ENCODE measurements at regions not wholly inside any gene's neighbourhood (a gene's known extent, or its start where the extent isn't known, plus 50 kb on each side); places are given as distances from the start of the nearest gene placed in this dataset.
A peak's percentile ranks its signal among the peaks of the same experiment; 100 is the strongest.

DNA sequence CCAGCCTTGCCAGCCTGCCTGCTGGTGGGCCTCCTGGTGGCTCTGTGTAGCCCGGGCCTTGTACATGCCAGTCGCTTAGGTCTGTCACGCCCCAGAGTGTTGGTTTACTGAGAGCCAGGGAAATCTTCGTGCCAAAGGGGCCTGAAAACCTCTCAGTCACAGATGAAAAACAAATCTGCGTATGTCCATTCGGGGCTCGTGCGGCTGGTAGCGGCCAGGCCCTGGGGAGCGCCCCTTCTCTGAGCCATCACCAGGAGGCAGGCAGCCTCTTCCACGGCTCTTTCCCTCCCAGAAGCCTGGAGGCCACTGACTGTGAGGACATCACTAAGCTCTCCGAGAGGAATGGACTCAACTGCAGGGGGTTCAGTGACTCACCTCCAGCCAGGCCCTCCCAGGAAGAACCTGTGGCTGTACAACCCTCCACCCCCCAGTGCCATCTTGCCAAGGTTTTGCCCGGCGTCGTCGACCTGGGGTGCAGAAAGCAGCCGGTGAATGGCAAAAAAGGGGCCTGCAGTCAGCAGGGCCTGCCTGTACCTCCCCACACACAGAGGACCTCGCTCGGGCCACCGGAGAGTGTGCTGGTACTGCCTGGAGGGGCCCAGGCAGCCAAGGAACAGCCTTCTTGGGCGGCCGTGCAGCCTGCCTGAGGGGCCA, 162.2 kb downstream of the BCOR start:
- Histone ChIP-seq H3K9ac (ENCODE audit: low read depth, low read length) (no peak overlapping the region), H3K9me3 (ENCODE audit: control insufficient read depth, insufficient read depth, low read length) (no peaks in the 10 kb centered on the region), H3K4me3 (ENCODE audit: low read depth, low read length) (no peak overlapping the region), H3K4me1 (ENCODE audit: control insufficient read depth, insufficient read depth, low read length) (no peaks in the 10 kb centered on the region; the same call in 1 of the 2 replicates), H3K36me3 (ENCODE audit: control insufficient read depth, insufficient read depth, low read length) (no peaks in the 10 kb centered on the region), H3K27me3 (ENCODE audit: control insufficient read depth, insufficient read depth, low read length) (no peaks in the 10 kb centered on the region), H3K27ac (ENCODE audit: low read depth, low read length) (no peak overlapping the region)

DNA sequence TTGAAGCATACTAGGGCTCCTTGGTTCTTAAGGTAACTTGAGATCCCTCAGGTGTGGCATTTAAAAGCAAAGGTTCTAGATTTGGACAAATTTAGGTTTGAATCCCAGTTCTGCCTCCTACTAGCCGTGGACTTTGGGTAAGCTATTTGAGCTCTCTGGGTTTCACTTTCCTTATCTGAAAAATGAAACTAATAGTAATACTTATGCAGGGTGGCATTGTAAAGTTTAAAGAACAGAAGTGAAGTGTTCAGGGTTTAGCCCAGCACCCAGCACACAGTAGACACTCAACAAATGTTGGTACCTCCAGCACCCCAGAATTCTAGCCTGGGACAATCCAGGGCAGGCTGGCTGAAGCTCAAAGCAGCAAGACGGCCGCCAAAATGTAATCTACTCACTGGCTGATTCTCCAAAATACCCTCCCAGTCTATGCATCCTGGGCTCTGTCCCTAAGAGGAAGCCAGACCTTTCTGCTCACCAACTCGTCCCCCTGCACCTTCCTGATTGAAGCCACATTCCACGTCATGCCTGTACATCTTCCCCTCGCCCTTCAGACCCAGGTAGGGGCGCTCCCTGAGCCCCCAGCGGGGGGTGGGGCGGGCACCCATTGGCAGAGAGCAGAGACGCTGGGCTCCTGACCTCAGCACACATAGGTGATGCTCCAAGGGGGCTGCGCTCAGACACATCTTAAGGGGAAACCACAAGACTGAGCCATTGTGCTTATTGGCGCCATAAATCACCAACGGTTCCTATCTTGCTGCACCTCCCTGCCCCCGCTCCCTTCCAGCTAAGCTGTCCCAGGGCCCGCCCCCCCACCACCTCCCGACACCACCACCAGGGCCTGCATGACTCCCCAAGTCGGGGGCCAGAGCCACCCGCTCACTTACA, 160.6 kb downstream of the BCOR start:
- H3K36me3 ChIP-seq (ENCODE audit: control insufficient read depth, insufficient read depth, low read length) = no peaks in the 10 kb centered on the region
- H3K4me1 ChIP-seq (ENCODE audit: control insufficient read depth, insufficient read depth, low read length) = peaks cover 4% of the 10 kb centered on the region
- no peak overlapping the region for H3K4me3 ChIP-seq (ENCODE audit: low read depth, low read length)
- H3K27ac ChIP-seq (ENCODE audit: low read depth, low read length) = no peak overlapping the region
- H3K27me3 ChIP-seq (ENCODE audit: control insufficient read depth, insufficient read depth, low read length) = no peaks in the 10 kb centered on the region
- H3K9ac ChIP-seq (ENCODE audit: low read depth, low read length) = no peak overlapping the region
- H3K9me3 ChIP-seq (ENCODE audit: control insufficient read depth, insufficient read depth, low read length) = no peaks in the 10 kb centered on the region

DNA sequence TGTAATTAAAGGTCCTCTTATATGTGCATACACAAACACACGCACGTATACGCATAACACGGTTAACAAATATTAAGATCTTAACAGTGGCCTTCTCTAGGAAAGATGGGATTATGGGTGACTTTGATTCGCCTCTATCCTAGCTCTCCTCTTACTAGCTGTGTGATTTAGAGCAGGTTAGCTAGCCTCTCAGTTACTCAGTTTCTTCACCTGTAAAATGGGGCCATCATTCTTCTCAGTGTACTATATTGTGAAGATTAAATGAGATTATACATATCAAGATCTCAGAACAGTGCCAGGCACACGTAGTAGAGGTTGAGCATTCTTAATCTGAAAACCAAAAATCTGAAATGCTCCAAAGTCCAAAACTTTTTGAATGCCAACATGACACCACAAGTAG, 159.3 kb downstream of the BCOR start:
- Histone ChIP-seq H3K9ac (ENCODE audit: low read depth, low read length) (no peak overlapping the region), H3K27me3 (ENCODE audit: control insufficient read depth, insufficient read depth, low read length) (no peaks in the 10 kb centered on the region), H3K4me3 (ENCODE audit: low read depth, low read length) (no peak overlapping the region), H3K4me1 (ENCODE audit: control insufficient read depth, insufficient read depth, low read length) (peaks cover 4% of the 10 kb centered on the region), H3K36me3 (ENCODE audit: control insufficient read depth, insufficient read depth, low read length) (no peaks in the 10 kb centered on the region), H3K27ac (ENCODE audit: low read depth, low read length) (no peak overlapping the region), H3K9me3 (ENCODE audit: control insufficient read depth, insufficient read depth, low read length) (no peaks in the 10 kb centered on the region)

DNA sequence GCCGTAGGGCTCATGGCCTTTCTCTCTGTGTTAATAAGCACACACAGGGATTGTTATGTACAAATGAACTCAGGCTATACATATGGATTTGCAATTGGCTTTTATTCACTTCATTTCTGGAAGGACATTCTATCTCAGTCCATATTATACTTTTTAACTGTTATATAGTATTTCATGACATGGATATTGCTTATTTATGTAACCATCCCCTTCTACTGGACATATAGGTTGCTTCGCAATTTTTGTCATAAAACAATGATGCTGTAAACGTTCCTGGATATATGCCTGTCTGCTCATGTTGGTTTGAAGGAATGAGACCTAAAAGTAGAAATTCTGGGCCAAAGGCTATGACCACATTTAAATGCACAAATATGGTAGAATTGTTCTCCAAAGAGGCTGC, 158.1 kb downstream of the BCOR start:
- Histone ChIP-seq H3K9me3 (ENCODE audit: control insufficient read depth, insufficient read depth, low read length) (no peaks in the 10 kb centered on the region), H3K36me3 (ENCODE audit: control insufficient read depth, insufficient read depth, low read length) (no peaks in the 10 kb centered on the region), H3K4me1 (ENCODE audit: control insufficient read depth, insufficient read depth, low read length) (peaks cover 4% of the 10 kb centered on the region), H3K9ac (ENCODE audit: low read depth, low read length) (no peak overlapping the region), H3K27ac (ENCODE audit: low read depth, low read length) (no peak overlapping the region), H3K4me3 (ENCODE audit: low read depth, low read length) (no peak overlapping the region), H3K27me3 (ENCODE audit: control insufficient read depth, insufficient read depth, low read length) (no peaks in the 10 kb centered on the region)

DNA sequence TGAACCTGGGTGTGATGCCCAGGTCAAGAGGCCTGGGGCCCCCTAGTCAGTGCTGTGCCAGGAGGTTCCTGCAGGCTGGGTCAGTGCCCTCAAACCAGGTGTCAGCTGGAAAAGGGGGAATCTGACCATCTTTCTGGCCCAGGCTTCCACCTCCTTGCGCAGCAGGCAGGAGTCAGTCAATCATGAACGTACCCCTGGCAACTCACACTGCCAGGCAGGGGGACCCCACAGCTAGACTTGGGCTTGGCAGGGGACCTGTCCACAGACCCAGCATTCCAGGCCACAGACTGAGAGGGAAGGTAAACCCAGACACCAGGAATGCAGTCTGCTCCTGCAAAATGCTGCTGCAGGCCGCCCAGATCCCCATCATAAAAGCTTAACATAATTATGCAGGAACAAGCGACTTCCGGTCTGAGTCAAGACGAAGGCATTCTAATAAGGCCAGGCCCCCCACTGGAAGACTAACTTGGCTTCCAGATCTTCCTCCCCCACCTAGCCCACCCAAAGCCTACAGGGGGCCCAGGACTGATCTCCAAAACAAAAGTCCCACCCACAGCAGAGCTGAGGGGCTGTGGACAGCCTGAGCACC, 156.3 kb downstream of the BCOR start:
- no peak overlapping the region for H3K4me3 ChIP-seq (ENCODE audit: low read depth, low read length)
- H3K27me3 ChIP-seq (ENCODE audit: control insufficient read depth, insufficient read depth, low read length) = no peaks in the 10 kb centered on the region
- no peak overlapping the region for H3K9ac ChIP-seq (ENCODE audit: low read depth, low read length)
- peaks cover 4% of the 10 kb centered on the region; the same call in 1 of the 2 replicates for H3K4me1 ChIP-seq (ENCODE audit: control insufficient read depth, insufficient read depth, low read length)
- no peaks in the 10 kb centered on the region for H3K36me3 ChIP-seq (ENCODE audit: control insufficient read depth, insufficient read depth, low read length)
- H3K9me3 ChIP-seq (ENCODE audit: control insufficient read depth, insufficient read depth, low read length) = no peaks in the 10 kb centered on the region; the same call in 1 of the 2 replicates
- H3K27ac ChIP-seq (ENCODE audit: low read depth, low read length) = peak overlapping the region; percentile 75

DNA sequence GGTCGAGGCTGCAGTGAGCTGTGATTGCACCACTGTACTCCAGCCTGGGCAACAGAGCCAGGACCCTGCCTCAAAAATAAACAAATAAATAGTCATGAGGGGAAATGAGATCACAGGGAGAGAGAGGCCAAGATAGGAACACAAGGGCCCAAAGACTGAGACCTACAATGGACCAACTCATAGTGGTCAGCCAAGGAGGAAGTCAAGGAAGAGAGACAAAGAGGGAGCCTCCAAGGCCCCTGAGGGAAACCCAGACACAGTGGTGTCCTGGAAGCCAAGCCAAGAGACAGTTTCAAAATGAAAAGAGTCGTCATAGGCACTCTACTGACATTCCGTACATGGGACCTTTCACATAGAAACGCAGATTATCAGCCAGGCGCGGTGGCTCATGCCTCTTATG, 153.3 kb downstream of the BCOR start:
- H3K9ac ChIP-seq (ENCODE audit: low read depth, low read length) = no peak overlapping the region
- no peak overlapping the region for H3K4me3 ChIP-seq (ENCODE audit: low read depth, low read length)
- no peaks in the 10 kb centered on the region for H3K36me3 ChIP-seq (ENCODE audit: control insufficient read depth, insufficient read depth, low read length)
- H3K4me1 ChIP-seq (ENCODE audit: control insufficient read depth, insufficient read depth, low read length) = peaks cover 10% of the 10 kb centered on the region
- H3K27me3 ChIP-seq (ENCODE audit: control insufficient read depth, insufficient read depth, low read length) = no peaks in the 10 kb centered on the region
- H3K9me3 ChIP-seq (ENCODE audit: control insufficient read depth, insufficient read depth, low read length) = no peaks in the 10 kb centered on the region; the same call in 1 of the 2 replicates
- no peak overlapping the region for H3K27ac ChIP-seq (ENCODE audit: low read depth, low read length)

DNA sequence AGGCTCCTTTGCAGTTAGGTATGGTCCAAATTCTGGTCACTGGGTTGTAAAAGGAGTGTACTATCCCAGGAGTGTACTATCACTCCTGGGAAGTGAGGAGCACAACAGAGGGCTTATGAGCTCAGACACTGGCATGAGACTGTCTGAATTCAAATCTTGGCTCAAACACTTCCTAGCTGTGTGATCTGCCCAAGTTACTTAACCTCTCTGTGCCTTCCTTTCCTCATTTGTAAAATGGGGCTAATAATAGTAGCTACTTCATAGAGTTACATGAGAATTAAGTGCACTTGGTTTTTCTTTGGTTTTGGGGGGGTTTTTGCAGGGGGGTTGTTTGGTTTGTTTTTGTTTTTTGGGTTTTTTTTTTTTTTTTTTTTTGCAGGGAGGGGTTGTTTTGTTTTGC, 152.0 kb downstream of the BCOR start:
- Histone ChIP-seq H3K4me1 (ENCODE audit: control insufficient read depth, insufficient read depth, low read length) (peaks cover 10% of the 10 kb centered on the region), H3K27me3 (ENCODE audit: control insufficient read depth, insufficient read depth, low read length) (no peaks in the 10 kb centered on the region), H3K9me3 (ENCODE audit: control insufficient read depth, insufficient read depth, low read length) (no peaks in the 10 kb centered on the region; the same call in 1 of the 2 replicates)

DNA sequence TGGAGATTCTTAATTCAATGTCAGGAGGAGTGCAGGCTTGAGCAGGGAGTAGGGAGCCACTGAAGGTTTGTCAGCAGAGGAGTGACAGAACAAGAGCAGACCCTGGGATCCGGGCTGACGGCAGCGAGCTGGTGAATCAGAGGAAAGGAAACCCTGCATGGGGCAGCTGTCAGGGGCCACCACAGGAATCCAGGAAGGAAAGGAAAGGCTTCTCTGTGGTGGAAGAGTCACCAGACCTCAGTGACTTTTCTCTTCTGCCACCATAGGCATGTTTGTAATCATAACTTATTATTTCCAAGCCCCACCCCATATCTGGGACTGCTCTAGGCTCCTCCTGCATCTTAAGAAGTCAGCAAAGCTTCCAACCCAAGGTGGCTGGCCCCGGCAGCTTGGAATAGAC, 150.9 kb downstream of the BCOR start:
- H3K36me3 ChIP-seq (ENCODE audit: control insufficient read depth, insufficient read depth, low read length) = no peaks in the 10 kb centered on the region
- H3K9ac ChIP-seq (ENCODE audit: low read depth, low read length) = no peak overlapping the region
- no peaks in the 10 kb centered on the region for H3K27me3 ChIP-seq (ENCODE audit: control insufficient read depth, insufficient read depth, low read length)
- H3K4me3 ChIP-seq (ENCODE audit: low read depth, low read length) = no peak overlapping the region
- H3K27ac ChIP-seq (ENCODE audit: low read depth, low read length) = no peak overlapping the region
- H3K9me3 ChIP-seq (ENCODE audit: control insufficient read depth, insufficient read depth, low read length) = peaks cover 10% of the 10 kb centered on the region
- peaks cover 8% of the 10 kb centered on the region for H3K4me1 ChIP-seq (ENCODE audit: control insufficient read depth, insufficient read depth, low read length)

More for the DNA sequence above, 152.0 kb downstream of the BCOR start:
- Histone ChIP-seq H3K4me3 (ENCODE audit: low read depth, low read length) (no peak overlapping the region), H3K27ac (ENCODE audit: low read depth, low read length) (no peak overlapping the region), H3K9ac (ENCODE audit: low read depth, low read length) (no peak overlapping the region), H3K36me3 (ENCODE audit: control insufficient read depth, insufficient read depth, low read length) (no peaks in the 10 kb centered on the region)

DNA sequence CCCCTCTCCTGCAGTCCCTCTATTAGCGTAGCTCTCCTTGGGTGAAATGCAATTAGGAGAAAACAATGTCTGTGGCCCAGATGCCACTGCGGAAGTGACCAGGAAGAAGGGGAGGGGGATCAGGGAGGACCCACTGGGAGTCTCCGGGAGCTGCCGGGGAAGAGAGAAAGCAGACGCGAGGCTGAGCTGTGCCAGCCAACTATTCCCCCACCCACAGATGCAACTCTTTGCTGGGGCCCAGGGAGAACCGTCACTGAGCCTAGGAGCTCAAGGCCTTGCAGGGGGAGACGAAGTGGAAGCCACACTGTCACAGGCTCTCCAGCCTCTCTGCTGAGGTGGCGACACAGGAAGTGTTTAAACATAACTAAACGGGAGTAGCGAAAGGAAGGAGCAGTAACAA, 149.2 kb downstream of the BCOR start:
- Histone ChIP-seq H3K4me1 (ENCODE audit: control insufficient read depth, insufficient read depth, low read length) (peaks cover 8% of the 10 kb centered on the region; the same call in 1 of the 2 replicates), H3K36me3 (ENCODE audit: control insufficient read depth, insufficient read depth, low read length) (no peaks in the 10 kb centered on the region), H3K27me3 (ENCODE audit: control insufficient read depth, insufficient read depth, low read length) (no peaks in the 10 kb centered on the region), H3K27ac (ENCODE audit: low read depth, low read length) (no peak overlapping the region), H3K9me3 (ENCODE audit: control insufficient read depth, insufficient read depth, low read length) (peaks cover 12% of the 10 kb centered on the region), H3K9ac (ENCODE audit: low read depth, low read length) (no peak overlapping the region), H3K4me3 (ENCODE audit: low read depth, low read length) (no peak overlapping the region)

DNA sequence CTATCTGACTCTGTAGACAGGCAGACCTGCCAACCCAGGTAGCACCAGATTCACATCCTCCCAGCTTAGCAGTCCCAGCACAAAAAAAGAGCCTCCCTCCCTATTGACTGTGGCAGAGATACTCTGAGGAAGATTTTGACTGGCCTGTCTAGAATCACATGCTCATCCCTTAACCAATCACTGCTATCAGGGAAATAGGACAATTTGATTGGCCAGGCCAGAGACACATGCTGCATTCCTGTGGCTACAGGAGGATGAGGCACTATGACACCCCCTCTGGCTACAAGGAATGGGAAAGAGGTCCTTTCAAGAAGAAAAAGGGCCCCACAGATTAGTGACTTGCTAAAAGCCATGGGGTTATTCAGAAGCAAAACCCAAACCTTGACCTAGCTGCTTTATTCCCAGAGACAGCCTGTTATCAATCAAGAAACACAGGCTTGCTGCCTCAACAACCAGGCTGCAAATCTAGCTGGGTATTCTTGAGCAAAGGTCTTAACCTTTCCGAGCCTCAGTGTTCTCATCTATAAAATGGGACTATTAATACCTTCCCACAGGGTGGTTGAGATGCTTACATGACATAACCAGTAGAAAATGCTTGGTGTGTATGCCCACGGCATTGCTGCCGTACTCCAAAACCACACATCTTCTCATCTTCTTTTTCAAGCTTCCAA, 147.6 kb downstream of the BCOR start:
- Histone ChIP-seq H3K27ac (ENCODE audit: low read depth, low read length) (no peak overlapping the region), H3K4me1 (ENCODE audit: control insufficient read depth, insufficient read depth, low read length) (peaks cover 22% of the 10 kb centered on the region)

More for the DNA sequence above, 147.6 kb downstream of the BCOR start:
- Histone ChIP-seq H3K4me3 (ENCODE audit: low read depth, low read length) (no peak overlapping the region), H3K27me3 (ENCODE audit: control insufficient read depth, insufficient read depth, low read length) (no peaks in the 10 kb centered on the region), H3K36me3 (ENCODE audit: control insufficient read depth, insufficient read depth, low read length) (no peaks in the 10 kb centered on the region), H3K9me3 (ENCODE audit: control insufficient read depth, insufficient read depth, low read length) (peaks cover 12% of the 10 kb centered on the region), H3K9ac (ENCODE audit: low read depth, low read length) (no peak overlapping the region)
